HG03342 (cell line): ENCODE measurements at regions not wholly inside any gene's neighbourhood (a gene's known extent, or its start where the extent isn't known, plus 50 kb on each side); places are given as distances from the start of the nearest gene placed in this dataset.

Experiments
- ATAC-seq: cut with Tn5 transposase; IDR thresholded peaks from one replicate; pipeline ENCODE4 v1.9.1; 2021; ENCODE audit warnings: mild to moderate bottlenecking, moderate library complexity; ENCODE audit not compliant: unreplicated experiment

DNA sequence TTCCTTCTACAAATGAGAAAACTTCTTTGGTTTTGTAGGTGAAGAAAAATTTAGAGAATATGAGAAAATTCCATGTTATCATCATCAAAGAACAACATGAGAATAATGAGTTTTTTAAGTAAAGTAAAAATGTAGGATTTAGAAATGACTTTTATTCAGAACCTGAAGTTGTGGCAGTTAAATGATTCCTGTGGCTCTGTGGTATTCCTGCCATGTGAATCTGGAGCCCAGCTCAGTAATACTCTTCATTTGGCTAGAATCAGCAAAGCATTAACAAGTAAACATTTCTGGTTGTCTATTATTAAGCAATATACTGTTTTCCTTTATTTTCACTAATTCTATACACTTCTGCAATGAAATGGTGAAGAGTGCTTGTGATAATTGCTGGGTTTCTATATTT is 95.6 kb upstream of the E2F7 start:
- no peak for ATAC-seq

DNA sequence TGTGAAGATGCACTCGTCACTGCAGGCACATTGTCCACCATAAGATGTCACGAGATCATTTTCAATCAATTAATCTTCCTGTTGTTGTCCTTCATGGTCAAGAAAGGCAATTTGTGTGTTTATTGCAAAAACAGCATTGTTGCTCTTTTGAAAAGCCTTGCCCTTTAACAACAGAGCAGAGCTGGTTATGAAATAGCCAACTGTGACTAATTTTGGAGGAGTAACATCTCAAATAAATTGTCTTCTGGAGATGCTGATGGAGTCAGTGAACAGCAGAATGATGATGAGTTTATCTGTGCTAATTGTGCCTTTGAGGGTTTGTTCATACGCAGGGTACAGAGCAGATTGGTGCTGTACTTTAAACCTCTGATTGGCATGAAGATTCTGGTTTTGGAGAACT is 88.3 kb upstream of the E2F7 start:
- no peak for ATAC-seq

DNA sequence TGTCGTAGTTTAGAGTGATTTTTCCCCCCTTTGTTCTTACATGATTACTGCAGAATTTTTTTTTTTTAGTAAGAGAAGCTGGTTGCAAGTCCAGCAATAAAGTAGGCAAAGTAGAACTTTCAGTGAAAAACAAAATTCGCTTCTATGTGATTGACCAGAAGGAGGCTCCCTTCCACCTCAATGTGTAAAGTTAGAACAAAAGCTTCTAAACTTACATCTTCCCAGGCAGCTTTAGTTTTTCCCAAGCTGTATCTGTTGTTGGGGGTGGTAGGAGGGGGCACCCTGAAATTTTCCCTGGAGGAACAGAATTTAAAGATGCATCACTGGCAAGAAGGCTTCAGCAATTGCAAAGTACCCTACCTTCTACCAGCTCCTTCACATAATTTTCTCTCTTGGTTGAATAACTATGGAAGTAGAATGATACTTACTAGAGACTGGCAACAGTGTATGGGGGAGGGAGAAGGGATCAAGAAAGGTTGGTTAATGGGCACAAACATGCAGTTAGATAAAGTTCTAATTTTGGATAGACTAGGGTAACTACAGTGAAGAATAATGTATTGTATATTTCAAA is 87.3 kb upstream of the E2F7 start:
- no peak for ATAC-seq

DNA sequence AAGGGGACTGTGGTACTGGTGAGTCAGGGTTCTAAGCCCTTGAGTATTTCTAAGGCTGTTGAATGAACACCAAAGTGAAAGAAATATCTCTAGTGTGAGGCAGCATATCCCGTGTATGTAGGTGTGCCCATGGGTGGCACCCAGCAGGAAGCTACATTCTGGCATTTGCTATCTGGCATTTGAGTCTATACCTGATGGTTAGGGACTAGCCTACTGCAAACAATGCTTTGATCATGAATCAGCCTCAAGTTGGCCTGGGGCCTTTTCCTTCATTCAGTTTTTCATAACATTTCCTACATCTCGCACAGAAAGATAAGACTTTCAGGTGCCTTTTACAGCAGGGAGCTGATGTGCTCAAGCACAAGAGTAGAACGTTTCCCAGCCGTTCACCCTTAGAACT is 85.7 kb upstream of the E2F7 start:
- ATAC-seq, result no peak

DNA sequence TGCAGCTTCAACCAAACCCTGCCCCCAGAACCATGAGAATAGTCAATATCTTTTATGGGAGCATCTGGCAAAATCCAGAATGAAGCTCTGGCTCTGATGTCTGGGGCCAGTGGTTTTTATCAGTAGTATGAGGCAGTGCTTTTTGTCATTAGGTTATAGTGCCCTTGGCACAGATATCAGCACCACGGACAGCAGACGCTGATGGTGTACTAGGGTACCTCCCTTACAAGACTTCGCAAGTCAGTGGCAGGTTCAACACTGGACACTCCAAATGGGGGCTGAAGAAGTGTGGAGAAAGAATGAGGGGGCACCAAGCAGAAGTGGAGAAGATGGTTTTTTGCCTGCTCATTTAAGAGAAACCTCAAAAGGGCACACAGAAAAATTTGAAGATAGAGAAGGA is 68.2 kb upstream of the E2F7 start:
- no peak for ATAC-seq

DNA sequence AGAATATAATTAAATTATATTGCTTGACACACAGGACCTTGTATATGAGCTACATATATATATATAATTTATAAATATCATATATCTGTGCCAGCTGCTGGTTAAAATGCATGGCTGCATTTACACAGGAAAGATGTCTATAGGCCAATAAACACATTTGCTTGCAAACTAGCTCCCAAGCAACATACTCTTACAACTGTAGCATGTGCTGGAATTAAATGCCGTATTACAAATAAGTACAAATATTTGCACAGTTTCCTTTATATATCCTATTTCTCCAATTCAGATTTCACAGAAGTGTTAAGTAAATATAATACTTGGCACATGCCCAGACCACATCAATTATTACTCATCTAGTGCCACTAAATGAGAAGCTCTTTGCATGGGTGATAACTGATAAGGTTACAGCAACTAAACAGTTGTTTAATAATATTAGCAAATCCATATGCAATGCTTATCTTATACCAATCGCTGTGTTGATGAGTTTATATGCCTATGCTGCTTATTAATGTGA is 66.7 kb upstream of the E2F7 start:
- ATAC-seq, result no peak

DNA sequence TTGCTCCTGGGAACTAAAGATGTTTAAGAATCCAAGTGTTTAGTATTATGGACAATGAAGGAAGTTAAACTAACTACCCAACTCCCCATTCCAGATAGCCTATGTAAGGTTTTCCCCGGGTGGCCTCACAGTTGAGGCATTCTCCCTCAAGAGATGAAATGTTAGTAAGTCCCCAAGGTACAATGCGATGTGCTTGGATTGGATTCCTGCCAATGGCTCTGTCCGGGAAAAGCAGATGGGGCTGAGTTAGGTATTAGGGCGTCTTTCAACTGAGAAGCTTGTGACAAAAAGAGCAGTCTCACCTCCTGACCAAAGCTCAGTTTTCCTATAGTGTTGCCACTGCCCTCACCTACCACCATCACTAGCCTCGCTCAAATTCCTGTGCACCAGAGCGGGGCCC is 64.8 kb upstream of the E2F7 start:
- no peak for ATAC-seq

DNA sequence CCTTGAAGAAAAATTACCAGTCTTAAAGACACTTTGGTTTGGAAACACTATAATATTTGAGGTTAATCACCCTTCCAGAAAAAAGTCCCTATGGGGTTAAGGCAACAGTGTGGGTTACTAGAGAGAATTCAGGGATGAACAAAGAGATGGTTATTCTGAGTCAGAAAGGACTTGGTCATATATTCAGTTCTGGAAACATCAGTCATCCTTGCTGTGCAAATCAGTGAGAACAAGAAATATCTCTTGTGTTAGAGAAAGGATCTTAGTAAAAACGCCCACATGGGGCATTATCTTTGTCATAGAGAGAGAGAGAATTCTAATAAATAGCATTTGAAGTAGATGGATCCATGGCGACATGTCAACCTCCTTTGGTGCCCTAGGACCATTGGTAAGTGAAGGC is 59.4 kb upstream of the E2F7 start:
- ATAC-seq, result peak; percentile 72

DNA sequence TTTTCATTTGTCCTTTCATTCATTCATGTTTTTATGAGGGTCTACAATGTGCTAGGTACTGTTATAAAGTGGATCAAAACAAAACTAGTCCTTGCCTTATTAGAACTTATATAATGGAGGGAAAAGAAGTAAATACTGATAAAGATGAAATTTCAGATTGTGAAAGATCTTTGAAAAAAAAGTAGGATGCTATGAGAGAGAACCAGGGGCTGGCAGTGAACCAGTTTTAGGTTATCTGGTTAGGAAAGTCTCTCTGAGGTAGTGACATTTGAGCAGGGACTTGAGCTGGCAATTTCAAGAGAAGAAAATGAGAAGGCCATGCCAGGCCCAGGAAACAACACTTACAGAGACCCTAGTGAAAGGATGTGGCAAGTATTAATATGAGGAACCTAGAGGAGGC is 57.3 kb upstream of the E2F7 start:
- no peak for ATAC-seq

DNA sequence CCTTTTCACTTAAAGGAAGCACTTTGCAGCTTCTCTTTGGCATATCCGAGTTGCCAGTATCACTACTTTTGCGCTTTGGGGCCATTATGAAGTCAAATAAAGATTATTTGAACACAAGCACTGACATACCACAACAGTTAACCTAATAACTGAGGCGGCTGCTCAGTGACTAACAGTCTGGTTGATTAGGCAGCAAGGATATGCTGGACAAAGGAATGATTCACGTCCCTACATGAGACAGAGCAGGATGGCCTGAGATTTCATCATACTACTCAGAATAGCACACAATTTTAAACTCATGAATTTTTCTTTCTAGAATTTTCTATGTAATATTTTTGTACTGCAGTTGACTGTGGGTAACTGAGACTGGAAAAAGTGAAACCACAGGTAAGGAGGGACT is 56.9 kb upstream of the E2F7 start:
- no peak for ATAC-seq

DNA sequence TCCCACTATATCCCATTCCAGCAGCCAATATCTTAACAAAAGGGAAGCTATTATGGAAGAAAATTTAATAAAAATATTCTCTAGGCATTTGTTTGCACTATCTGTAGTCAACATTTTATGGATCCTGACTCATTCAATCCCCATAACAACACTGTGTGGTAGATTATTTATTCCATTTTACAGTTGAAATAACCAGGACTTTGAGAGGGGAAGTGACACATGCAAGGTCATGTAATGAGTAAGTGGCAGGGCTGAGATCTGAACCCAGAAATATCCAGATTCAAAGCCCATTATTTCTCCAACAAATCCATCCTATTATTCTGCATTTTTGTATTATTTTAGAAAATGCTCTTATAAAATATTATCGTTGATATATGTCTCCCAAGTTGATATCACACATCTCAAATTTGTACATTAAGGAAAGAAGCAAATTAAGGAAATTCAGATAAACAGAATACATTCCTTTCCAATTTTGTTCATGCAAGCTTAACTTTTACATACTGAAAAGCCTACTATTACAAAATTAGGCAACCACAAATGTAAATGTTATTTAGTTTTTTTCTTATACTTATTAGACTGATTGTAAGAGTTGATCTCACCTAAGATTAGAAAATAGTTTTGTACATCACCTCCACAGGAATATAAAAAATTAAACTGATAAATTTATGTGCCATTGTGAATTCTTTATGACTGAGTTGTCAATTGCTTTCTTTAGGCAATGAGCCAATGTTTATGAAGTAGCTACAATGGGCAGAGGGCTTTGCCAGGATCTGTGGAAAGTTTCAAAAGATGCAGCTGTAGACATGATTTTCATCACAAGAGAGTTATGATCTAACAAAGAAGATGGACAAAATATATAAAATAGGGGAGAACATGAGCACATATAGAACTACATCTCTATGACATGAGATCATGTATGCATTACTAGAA is 55.1 kb upstream of the E2F7 start:
- ATAC-seq, result no peak

DNA sequence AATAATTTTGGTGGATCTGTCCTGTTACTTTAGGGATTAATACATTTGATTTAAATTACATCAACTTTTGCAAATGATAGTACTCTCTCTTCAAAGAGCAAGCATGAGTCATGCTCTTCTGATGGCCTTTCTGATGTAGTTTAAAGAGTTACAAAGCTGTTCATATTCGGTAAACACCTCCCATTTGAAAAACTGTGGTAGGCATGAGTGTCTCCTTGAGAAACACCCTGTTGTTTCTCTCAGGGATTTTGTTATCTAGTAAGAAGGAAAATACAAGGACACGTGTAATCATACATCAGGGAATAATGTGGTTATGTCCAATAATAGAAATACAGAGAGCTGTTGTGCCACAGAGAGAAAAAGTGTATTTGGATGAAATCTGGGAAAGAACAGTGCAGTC is 53.3 kb upstream of the E2F7 start:
- no peak for ATAC-seq

DNA sequence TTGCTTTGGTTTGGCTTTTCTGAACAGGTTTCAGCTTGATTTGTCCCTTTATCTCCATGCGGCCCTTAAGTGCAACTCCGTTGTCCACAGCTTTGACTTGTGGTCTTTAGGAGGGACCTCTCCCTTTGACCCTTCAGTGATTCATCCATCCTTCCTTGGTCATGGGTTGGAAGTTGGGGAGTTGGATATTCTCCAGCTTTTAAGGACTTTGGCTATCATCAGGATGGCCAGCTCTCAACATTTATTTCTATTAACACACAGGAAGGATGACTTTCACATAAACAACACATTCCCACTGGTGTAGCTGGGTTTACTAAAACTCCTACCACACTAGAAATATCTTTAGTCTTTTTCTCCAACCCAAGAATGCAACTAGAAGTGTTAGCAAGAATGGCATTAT is 50.9 kb upstream of the E2F7 start:
- ATAC-seq, result no peak

DNA sequence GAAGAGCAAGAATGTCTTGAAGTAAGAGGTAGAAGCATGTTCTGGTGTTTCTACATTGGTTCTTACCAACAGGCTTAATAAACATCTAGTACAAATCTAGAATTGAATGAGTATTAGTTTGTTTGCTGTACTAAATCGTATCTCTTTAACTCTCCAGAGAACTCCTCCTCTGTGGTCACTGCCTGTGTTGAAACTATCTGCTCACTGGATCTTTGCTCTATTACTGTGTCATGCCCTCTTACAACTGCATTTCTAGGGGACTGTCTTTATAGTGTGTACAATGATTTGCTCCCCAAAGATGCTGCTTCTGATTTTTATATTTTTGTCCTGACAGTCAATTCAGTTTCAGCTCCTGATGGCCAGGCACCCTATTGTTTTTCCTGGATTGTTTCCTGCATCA is 50.1 kb upstream of the E2F7 start:
- ATAC-seq, result no peak
